ENCODE measurements at regions not wholly inside any gene's neighbourhood (a gene's known extent, or its start where the extent isn't known, plus 50 kb on each side); places are given as distances from the start of the nearest gene placed in this dataset. TPM values are rescaled to one million over a fixed set of nuclear protein-coding genes. Genes with fewer than 3 reads are reported as not detected.

DNA sequence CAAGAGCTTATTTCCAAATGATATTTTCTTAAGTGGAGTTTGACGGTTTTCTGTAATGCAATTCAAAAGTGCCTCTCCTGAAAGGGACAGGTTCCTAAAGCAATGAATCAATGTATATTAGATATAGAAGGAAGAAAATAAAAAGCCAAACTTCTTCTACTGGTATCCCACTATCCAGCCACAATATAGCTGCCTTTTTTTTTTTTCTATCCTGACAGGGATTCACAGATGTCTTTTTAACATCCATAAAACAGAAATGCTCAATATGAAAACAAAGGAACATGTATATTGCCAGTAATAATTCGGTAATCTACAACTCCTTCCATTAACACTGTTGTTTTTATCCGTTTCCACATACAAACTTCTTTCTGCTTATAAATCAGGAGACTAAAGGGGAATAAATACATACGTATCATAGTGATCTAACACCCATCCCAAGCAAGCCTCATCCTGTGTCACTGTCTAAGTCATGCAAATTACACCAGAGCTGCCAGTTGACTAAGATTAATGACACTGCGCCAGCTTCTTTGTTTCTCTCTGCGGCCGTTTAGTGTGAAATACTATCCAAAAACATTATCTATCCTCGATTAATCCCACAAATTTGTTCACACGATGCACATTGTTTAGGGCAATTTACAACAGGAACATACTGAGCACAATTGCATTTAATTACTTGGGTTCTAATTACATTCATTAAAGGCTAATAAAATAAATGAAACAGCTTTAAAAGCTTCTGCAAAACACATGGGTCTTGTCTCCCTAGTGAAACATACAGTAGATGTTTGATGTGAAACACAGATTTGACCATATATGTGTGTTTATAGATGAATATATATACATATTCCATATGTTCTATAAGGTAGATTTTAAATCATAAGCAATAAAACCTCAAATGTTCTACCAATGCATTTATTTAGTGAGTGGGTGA lies 51.9 kb upstream of the CDIN1 start:
- H3K4me2 ChIP-seq (ENCODE audit: low read length) = no peak overlapping the region
- no peak for FAIRE-seq
- no peaks in the 10 kb centered on the region for H3K36me3 Mint-ChIP-seq (ENCODE audit: low read depth, unreplicated experiment)

DNA sequence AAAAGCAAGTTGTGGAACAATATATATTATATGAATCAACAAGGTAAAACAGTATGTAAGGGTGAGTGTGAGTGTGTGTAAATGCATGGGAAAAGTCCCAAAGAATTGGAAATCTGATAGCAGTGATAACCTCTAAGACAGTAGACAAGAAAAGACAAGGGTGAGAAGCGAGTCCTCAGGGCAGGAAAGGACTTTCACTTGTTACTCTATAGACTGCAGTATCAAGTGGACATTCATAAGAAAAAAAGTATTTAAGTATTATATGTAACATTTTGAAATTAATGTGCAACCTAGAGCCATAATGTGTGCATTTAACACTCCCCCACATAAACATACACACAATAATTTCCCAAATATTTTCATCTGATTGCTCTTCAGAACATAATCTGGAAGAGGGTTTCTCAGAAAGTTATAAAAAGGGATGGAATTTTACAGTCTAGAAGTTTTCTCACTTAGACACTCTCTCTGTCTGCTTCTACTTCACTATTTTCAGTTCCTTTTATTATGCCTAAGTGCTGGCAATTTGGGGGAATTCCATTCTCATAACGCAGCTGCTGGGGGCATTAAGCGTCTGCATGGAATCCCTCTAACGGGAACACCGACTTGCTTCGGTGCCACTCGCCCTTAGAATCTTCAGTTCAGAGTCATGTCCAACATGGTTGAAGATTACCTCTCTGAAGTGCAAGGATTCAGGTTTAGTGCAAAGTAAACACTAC lies 50.0 kb upstream of the CDIN1 start:
- no peak overlapping the region for H3K27ac ChIP-seq (ENCODE audit: low read depth, low read length)
- H3K9ac ChIP-seq (ENCODE audit: low read length) = no peak overlapping the region
- no peak overlapping the region for H3K4me2 ChIP-seq (ENCODE audit: low read length)
- TF ChIP-seq EZH2 (IDR thresholded peaks at IDR 0.05; ENCODE audit: insufficient read depth, low read length) = no peak
- TF ChIP-seq, protein P1, sequence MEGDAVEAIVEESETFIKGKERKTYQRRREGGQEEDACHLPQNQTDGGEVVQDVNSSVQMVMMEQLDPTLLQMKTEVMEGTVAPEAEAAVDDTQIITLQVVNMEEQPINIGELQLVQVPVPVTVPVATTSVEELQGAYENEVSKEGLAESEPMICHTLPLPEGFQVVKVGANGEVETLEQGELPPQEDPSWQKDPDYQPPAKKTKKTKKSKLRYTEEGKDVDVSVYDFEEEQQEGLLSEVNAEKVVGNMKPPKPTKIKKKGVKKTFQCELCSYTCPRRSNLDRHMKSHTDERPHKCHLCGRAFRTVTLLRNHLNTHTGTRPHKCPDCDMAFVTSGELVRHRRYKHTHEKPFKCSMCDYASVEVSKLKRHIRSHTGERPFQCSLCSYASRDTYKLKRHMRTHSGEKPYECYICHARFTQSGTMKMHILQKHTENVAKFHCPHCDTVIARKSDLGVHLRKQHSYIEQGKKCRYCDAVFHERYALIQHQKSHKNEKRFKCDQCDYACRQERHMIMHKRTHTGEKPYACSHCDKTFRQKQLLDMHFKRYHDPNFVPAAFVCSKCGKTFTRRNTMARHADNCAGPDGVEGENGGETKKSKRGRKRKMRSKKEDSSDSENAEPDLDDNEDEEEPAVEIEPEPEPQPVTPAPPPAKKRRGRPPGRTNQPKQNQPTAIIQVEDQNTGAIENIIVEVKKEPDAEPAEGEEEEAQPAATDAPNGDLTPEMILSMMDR (IDR thresholded peaks at IDR 0.05; ENCODE audit: insufficient read depth, low read depth, low read length) = no peak
- no peaks in the 10 kb centered on the region for H3K79me2 ChIP-seq (ENCODE audit: insufficient read depth, low read length)
- no peaks in the 10 kb centered on the region for H3K4me1 ChIP-seq (ENCODE audit: insufficient read depth, low read length)
- H3K27ac Mint-ChIP-seq (ENCODE audit: unreplicated experiment) = no peak overlapping the region
- H3K9me3 Mint-ChIP-seq (ENCODE audit: unreplicated experiment) = no peaks in the 10 kb centered on the region
- H3K27me3 ChIP-seq (ENCODE audit: insufficient read depth, low read length) = no peaks in the 10 kb centered on the region
- H3K9me3 ChIP-seq (ENCODE audit: insufficient read depth, low read depth, low read length) = no peaks in the 10 kb centered on the region
- no peak for FAIRE-seq
- H3K36me3 ChIP-seq (ENCODE audit: insufficient read depth, low read length) = no peaks in the 10 kb centered on the region
- no peak overlapping the region for H3K4me3 Mint-ChIP-seq (ENCODE audit: unreplicated experiment)
- H3K36me3 Mint-ChIP-seq (ENCODE audit: low read depth, unreplicated experiment) = no peaks in the 10 kb centered on the region
- H2AFZ ChIP-seq (ENCODE audit: low read depth, low read length) = no peak overlapping the region
- DNase-seq (ENCODE audit: low read depth) = no peak
- H4K20me1 ChIP-seq (ENCODE audit: insufficient read depth, low read length) = no peaks in the 10 kb centered on the region
- no peaks in the 10 kb centered on the region for H3K4me1 Mint-ChIP-seq (ENCODE audit: low read depth, unreplicated experiment)
- H3K27me3 Mint-ChIP-seq (ENCODE audit: low read depth, unreplicated experiment) = no peaks in the 10 kb centered on the region
- H3K4me3 ChIP-seq (ENCODE audit: insufficient read depth, low read depth, low read length) = no peak overlapping the region

More for the DNA sequence above, 51.9 kb upstream of the CDIN1 start:
- Histone ChIP-seq H2AFZ (ENCODE audit: low read depth, low read length) (no peak overlapping the region), H3K27ac (ENCODE audit: low read depth, low read length) (no peak overlapping the region), H3K4me1 (ENCODE audit: insufficient read depth, low read length) (no peaks in the 10 kb centered on the region), H3K9me3 (ENCODE audit: insufficient read depth, low read depth, low read length) (no peaks in the 10 kb centered on the region), H3K27me3 (ENCODE audit: insufficient read depth, low read length) (no peaks in the 10 kb centered on the region), H3K79me2 (ENCODE audit: insufficient read depth, low read length) (no peaks in the 10 kb centered on the region), H3K36me3 (ENCODE audit: insufficient read depth, low read length) (no peaks in the 10 kb centered on the region), H4K20me1 (ENCODE audit: insufficient read depth, low read length) (no peaks in the 10 kb centered on the region), H3K4me3 (ENCODE audit: insufficient read depth, low read depth, low read length) (no peak overlapping the region), H3K9ac (ENCODE audit: low read length) (no peak overlapping the region)
- TF ChIP-seq EZH2 (IDR thresholded peaks at IDR 0.05; ENCODE audit: insufficient read depth, low read length) = no peak
- TF ChIP-seq, protein P1 (IDR thresholded peaks at IDR 0.05; ENCODE audit: insufficient read depth, low read depth, low read length) = no peak
- peak; percentile 22 for DNase-seq (ENCODE audit: low read depth)
- H3K4me3 Mint-ChIP-seq (ENCODE audit: unreplicated experiment) = no peak overlapping the region
- H3K27ac Mint-ChIP-seq (ENCODE audit: unreplicated experiment) = no peak overlapping the region
- H3K27me3 Mint-ChIP-seq (ENCODE audit: low read depth, unreplicated experiment) = no peaks in the 10 kb centered on the region
- no peaks in the 10 kb centered on the region for H3K9me3 Mint-ChIP-seq (ENCODE audit: unreplicated experiment)
- H3K4me1 Mint-ChIP-seq (ENCODE audit: low read depth, unreplicated experiment) = no peaks in the 10 kb centered on the region

Small RNA genes in the stretch of these regions (microRNA-seq; reads per million reads assigned to microRNA genes)
- gene MIR4510 = not detected

Measured in astrocyte (in vitro differentiated cells and primary cell).